ENCODE measurements at regions not wholly inside any gene's neighbourhood (a gene's known extent, or its start where the extent isn't known, plus 50 kb on each side); places are given as distances from the start of the nearest gene placed in this dataset.

DNA sequence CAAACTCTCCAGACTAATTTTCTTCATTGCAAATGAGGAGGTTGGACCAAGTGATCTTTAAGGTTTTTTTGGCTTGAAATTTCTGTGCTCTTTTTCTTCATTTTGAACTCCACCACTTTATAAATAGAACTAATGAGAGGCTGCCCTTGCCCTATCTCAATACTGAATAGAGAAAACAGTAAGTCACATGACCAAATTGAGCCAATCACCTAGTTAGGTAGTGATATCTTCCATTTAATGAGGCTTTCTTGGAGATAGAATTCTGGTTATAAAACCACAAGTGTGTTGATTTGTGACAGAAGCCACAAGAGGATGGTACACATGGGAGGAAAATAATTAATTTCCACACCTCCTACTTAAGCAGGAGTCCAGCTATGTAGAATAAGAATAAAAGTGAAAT is 263.4 kb upstream of the SNX7 start:
- H3K27me3 ChIP-seq (replicated peaks in 1 of 2; ENCODE audit: control insufficient read depth in 2 of 2, extremely low read depth in 1 of 2, insufficient read depth in 2 of 2, low read length in 1 of 2), result no peaks in the 10 kb centered on the region
- no peaks in the 10 kb centered on the region for H3K4me1 ChIP-seq (ENCODE audit: control insufficient read depth in 1 of 2, extremely low read depth in 1 of 2, insufficient read depth in 2 of 2, low read length in 2 of 2)
- Mint-ChIP-seq H3K4me3 (no peak overlapping the region), H3K9me3 (no peaks in the 10 kb centered on the region), H3K36me3 (no peaks in the 10 kb centered on the region), H3K4me1 (peaks cover 5 to 13% (median 8%) of the 10 kb centered on the region in 3 donors), H3K27ac (no peak overlapping the region), H3K27me3 (no peaks in the 10 kb centered on the region)
- ChIA-PET POLR2A (interaction anchor here in 1 of 2 donors (0.9 kb wide), 1 partner anchor 13 kb away, joined by 3 read pairs; no protein-coding TSS in a partner anchor), CTCF (no interaction called here)
- H3K9me3 ChIP-seq, result no peaks in the 10 kb centered on the region
- H3K4me3 ChIP-seq (ENCODE audit: control insufficient read depth in 1 of 2, extremely low read depth in 1 of 2, low read length in 1 of 2), result no peak overlapping the region
- no peaks in the 10 kb centered on the region for H3K36me3 ChIP-seq (ENCODE audit: control insufficient read depth in 2 of 2, extremely low read depth in 1 of 2, insufficient read depth in 1 of 2, low read length in 1 of 2)
- H3K27ac ChIP-seq (ENCODE audit: low read length), result no peak overlapping the region
- no peak for DNase-seq
- ATAC-seq (replicated peaks in 1 of 4), result no peak

DNA sequence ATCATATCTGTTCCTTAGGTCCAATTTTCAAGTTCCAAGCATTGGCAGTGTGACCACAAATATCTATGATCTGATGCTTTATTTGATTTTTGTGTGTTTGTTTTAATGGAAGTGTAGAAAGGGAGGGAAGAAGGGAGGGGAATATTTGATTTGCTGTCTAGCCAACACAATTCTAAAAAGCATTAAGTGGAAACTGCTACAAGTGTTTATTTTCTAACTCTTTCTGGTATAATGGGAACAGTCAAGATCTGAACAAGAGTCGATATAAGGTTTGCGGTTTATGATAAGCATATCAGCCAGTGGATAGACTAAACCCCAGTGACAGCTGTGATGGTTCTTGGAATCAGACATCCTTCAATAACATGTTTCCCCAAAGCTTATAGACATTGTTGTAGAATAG is 267.8 kb upstream of the SNX7 start:
- H3K36me3 Mint-ChIP-seq, result no peaks in the 10 kb centered on the region
- ATAC-seq (replicated peaks in 1 of 4), result no peak
- POLR2A ChIA-PET, result no interaction called here
- Histone ChIP-seq H3K36me3 (ENCODE audit: control insufficient read depth in 2 of 2, extremely low read depth in 1 of 2, insufficient read depth in 1 of 2, low read length in 1 of 2) (no peaks in the 10 kb centered on the region), H3K4me3 (ENCODE audit: control insufficient read depth in 1 of 2, extremely low read depth in 1 of 2, low read length in 1 of 2) (no peak overlapping the region), H3K4me1 (ENCODE audit: control insufficient read depth in 1 of 2, extremely low read depth in 1 of 2, insufficient read depth in 2 of 2, low read length in 2 of 2) (peaks cover 0 to 5% of the 10 kb centered on the region in 2 experiments), H3K27ac (ENCODE audit: low read length) (no peak overlapping the region), H3K9me3 (no peaks in the 10 kb centered on the region), H3K27me3 (replicated peaks in 1 of 2; ENCODE audit: control insufficient read depth in 2 of 2, extremely low read depth in 1 of 2, insufficient read depth in 2 of 2, low read length in 1 of 2) (no peaks in the 10 kb centered on the region)
- H3K4me3 Mint-ChIP-seq, result no peak overlapping the region
- H3K4me1 Mint-ChIP-seq, result peaks cover 0 to 13% (median 7%) of the 10 kb centered on the region in 3 donors
- no peaks in the 10 kb centered on the region for H3K27me3 Mint-ChIP-seq
- no peak for DNase-seq
- CTCF ChIA-PET, result no interaction called here
- H3K9me3 Mint-ChIP-seq, result no peaks in the 10 kb centered on the region
- H3K27ac Mint-ChIP-seq, result no peak overlapping the region
- 90% methylated on average over 2 of the region's 2 CpGs for WGBS (ENCODE audit: insufficient coverage)

DNA sequence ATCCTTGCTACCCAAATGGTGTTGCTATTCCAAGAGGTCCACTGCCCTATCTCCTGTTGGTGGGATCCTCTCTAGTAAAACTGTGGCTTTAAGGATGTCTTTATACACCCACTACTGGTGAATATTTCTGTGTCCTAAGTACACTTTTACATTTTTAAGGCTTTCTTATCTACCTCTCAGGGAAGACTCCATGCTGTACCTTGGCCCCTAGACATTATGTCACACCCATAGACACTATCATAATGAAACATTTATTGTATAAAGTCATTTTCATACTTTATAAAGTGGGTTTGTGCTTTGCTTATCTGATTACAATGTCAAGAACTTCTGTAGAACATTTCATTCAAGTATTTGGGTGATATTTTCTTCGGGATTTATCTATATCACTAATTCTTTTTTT is 270.3 kb upstream of the SNX7 start:
- CTCF ChIA-PET, result interaction anchor here in 1 of 2 donors (0.6 kb wide), 1 partner anchor 19 kb away, joined by 3 read pairs; no protein-coding TSS in a partner anchor

DNA sequence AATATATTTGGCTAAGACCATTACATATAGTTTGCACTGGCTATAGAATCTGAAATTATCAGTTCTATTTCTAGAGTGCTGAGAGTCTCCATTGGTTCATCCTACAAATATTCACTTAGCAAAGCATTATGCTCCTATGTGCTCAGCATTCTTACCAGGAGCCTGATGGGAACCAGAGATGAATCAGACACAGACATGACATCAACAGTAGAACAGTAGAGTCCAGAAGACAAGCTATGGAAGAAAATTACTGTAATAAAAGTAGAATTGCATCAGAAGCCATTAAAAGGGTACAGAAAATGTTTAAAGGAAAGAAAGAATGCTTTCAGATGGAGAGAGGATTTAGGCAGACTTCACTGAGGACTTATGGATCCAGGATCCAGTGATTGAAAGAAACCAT is 271.7 kb upstream of the SNX7 start:
- Histone ChIP-seq H3K4me3 (ENCODE audit: control insufficient read depth in 1 of 2, extremely low read depth in 1 of 2, low read length in 1 of 2) (no peak overlapping the region), H3K9me3 (no peaks in the 10 kb centered on the region), H3K4me1 (ENCODE audit: control insufficient read depth in 1 of 2, extremely low read depth in 1 of 2, insufficient read depth in 2 of 2, low read length in 2 of 2) (peaks cover 2 to 16% of the 10 kb centered on the region in 2 experiments), H3K27ac (ENCODE audit: low read length) (no peak overlapping the region), H3K27me3 (replicated peaks in 1 of 2; ENCODE audit: control insufficient read depth in 2 of 2, extremely low read depth in 1 of 2, insufficient read depth in 2 of 2, low read length in 1 of 2) (no peaks in the 10 kb centered on the region), H3K36me3 (ENCODE audit: control insufficient read depth in 2 of 2, extremely low read depth in 1 of 2, insufficient read depth in 1 of 2, low read length in 1 of 2) (no peaks in the 10 kb centered on the region)
- H3K4me1 Mint-ChIP-seq, result peaks cover 11 to 27% (median 17%) of the 10 kb centered on the region in 3 donors
- CTCF ChIA-PET, result no interaction called here
- DNase-seq (no peak), ATAC-seq (replicated peaks in 1 of 4) (no peak)
- H3K9me3 Mint-ChIP-seq, result no peaks in the 10 kb centered on the region
- H3K27me3 Mint-ChIP-seq, result no peaks in the 10 kb centered on the region
- no peak overlapping the region for H3K4me3 Mint-ChIP-seq
- POLR2A ChIA-PET, result no interaction called here
- no peak overlapping the region for H3K27ac Mint-ChIP-seq
- H3K36me3 Mint-ChIP-seq, result no peaks in the 10 kb centered on the region

More for the DNA sequence above, 270.3 kb upstream of the SNX7 start:
- Histone ChIP-seq H3K27ac (ENCODE audit: low read length) (no peak overlapping the region), H3K9me3 (no peaks in the 10 kb centered on the region), H3K27me3 (replicated peaks in 1 of 2; ENCODE audit: control insufficient read depth in 2 of 2, extremely low read depth in 1 of 2, insufficient read depth in 2 of 2, low read length in 1 of 2) (no peaks in the 10 kb centered on the region), H3K36me3 (ENCODE audit: control insufficient read depth in 2 of 2, extremely low read depth in 1 of 2, insufficient read depth in 1 of 2, low read length in 1 of 2) (no peaks in the 10 kb centered on the region), H3K4me3 (ENCODE audit: control insufficient read depth in 1 of 2, extremely low read depth in 1 of 2, low read length in 1 of 2) (no peak overlapping the region), H3K4me1 (ENCODE audit: control insufficient read depth in 1 of 2, extremely low read depth in 1 of 2, insufficient read depth in 2 of 2, low read length in 2 of 2) (peaks cover 2 to 16% of the 10 kb centered on the region in 2 experiments)
- Mint-ChIP-seq H3K27ac (no peak overlapping the region), H3K9me3 (no peaks in the 10 kb centered on the region), H3K4me1 (peaks cover 11 to 27% (median 17%) of the 10 kb centered on the region in 3 donors), H3K36me3 (no peaks in the 10 kb centered on the region), H3K27me3 (no peaks in the 10 kb centered on the region), H3K4me3 (no peak overlapping the region)
- ATAC-seq (replicated peaks in 1 of 4) (no peak), DNase-seq (no peak)
- POLR2A ChIA-PET, result no interaction called here
- whole genome bisulfite sequencing (ENCODE audit: insufficient coverage), result no CpG with 5 or more reads among the region's 1 CpG

DNA sequence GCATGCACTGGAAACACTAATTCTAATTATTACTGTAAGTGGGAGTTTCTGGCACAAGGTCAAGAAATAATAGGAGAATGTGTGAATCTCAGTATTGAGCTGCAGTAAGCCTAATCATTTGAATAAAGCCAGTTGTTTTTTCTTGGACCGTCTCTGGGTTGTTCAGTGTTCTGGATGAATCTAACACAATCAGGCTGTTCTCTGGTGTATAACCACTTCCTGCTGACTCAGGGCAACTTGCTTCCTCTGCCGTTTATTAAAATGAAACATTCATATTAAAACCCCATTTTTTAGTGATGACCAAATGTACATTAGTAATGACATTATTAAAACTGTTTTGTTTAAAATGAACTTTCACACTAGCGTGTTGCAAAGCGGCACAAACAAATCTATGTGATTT is 273.1 kb upstream of the SNX7 start:
- ATAC-seq (replicated peaks in 1 of 4) (peak; percentile 55 to 85 (median 68)), DNase-seq (peak in 12 of 35 experiments; percentile 1 to 50 (median 5))
- CTCF ChIA-PET, result no interaction called here
- Mint-ChIP-seq H3K4me3 (peak overlapping the region in 2 of 3 donors; percentile 25 to 40), H3K4me1 (peaks cover 11 to 27% (median 17%) of the 10 kb centered on the region in 3 donors), H3K27me3 (no peaks in the 10 kb centered on the region), H3K9me3 (no peaks in the 10 kb centered on the region), H3K27ac (peak overlapping the region; percentile 31 to 87), H3K36me3 (no peaks in the 10 kb centered on the region)
- POLR2A ChIA-PET, result no interaction called here
- Histone ChIP-seq H3K9me3 (no peaks in the 10 kb centered on the region), H3K36me3 (ENCODE audit: control insufficient read depth in 2 of 2, extremely low read depth in 1 of 2, insufficient read depth in 1 of 2, low read length in 1 of 2) (no peaks in the 10 kb centered on the region), H3K27me3 (replicated peaks in 1 of 2; ENCODE audit: control insufficient read depth in 2 of 2, extremely low read depth in 1 of 2, insufficient read depth in 2 of 2, low read length in 1 of 2) (no peaks in the 10 kb centered on the region), H3K4me3 (ENCODE audit: control insufficient read depth in 1 of 2, extremely low read depth in 1 of 2, low read length in 1 of 2) (no peak overlapping the region), H3K27ac (ENCODE audit: low read length) (peak overlapping the region; percentile 64), H3K4me1 (ENCODE audit: control insufficient read depth in 1 of 2, extremely low read depth in 1 of 2, insufficient read depth in 2 of 2, low read length in 2 of 2) (peaks cover 2 to 16% of the 10 kb centered on the region in 2 experiments)
- WGBS (ENCODE audit: insufficient coverage), result no CpG with 5 or more reads among the region's 4 CpGs

DNA sequence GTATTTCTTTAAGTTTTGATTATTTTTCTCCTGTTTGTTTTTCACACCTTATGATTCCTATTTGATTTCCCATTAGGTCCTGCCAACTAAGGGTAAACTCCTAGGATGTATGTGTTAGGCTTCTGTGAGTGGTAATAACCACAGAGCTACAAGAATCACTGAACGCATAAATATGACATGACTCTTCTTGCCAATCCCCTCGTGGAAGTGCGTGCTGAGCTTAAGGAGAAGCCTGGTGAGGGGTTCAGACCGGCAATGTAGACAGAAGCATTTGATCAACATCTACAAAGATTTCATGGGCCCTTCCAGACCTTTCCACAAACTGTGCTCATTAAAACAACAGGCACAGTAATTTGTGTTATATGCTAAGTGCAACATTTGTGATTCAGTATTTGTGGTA is 273.8 kb upstream of the SNX7 start:
- no peaks in the 10 kb centered on the region for H3K36me3 ChIP-seq (ENCODE audit: control insufficient read depth in 2 of 2, extremely low read depth in 1 of 2, insufficient read depth in 1 of 2, low read length in 1 of 2)
- Mint-ChIP-seq H3K4me3 (peak overlapping the region in 1 of 3 donors; percentile 25), H3K9me3 (no peaks in the 10 kb centered on the region), H3K27ac (peak overlapping the region; percentile 18 to 87), H3K27me3 (no peaks in the 10 kb centered on the region), H3K36me3 (no peaks in the 10 kb centered on the region), H3K4me1 (peaks cover 11 to 27% (median 17%) of the 10 kb centered on the region in 3 donors)
- no peaks in the 10 kb centered on the region for H3K27me3 ChIP-seq (replicated peaks in 1 of 2; ENCODE audit: control insufficient read depth in 2 of 2, extremely low read depth in 1 of 2, insufficient read depth in 2 of 2, low read length in 1 of 2)
- no peak for DNase-seq
- WGBS (ENCODE audit: insufficient coverage), result no CpG with 5 or more reads among the region's 4 CpGs
- no peaks in the 10 kb centered on the region for H3K9me3 ChIP-seq
- ChIA-PET POLR2A (no interaction called here), CTCF (interaction anchor here in 1 of 2 donors (1.0 kb wide), 1 partner anchor 36 kb away, joined by 3 read pairs; no protein-coding TSS in a partner anchor)
- ATAC-seq (replicated peaks in 1 of 4), result no peak
- peak overlapping the region; percentile 64 for H3K27ac ChIP-seq (ENCODE audit: low read length)
- peaks cover 2 to 16% of the 10 kb centered on the region in 2 experiments for H3K4me1 ChIP-seq (ENCODE audit: control insufficient read depth in 1 of 2, extremely low read depth in 1 of 2, insufficient read depth in 2 of 2, low read length in 2 of 2)
- H3K4me3 ChIP-seq (ENCODE audit: control insufficient read depth in 1 of 2, extremely low read depth in 1 of 2, low read length in 1 of 2), result no peak overlapping the region
